ENCODE measurements at regions not wholly inside any gene's neighbourhood (a gene's known extent, or its start where the extent isn't known, plus 50 kb on each side); places are given as distances from the start of the nearest gene placed in this dataset.

DNA sequence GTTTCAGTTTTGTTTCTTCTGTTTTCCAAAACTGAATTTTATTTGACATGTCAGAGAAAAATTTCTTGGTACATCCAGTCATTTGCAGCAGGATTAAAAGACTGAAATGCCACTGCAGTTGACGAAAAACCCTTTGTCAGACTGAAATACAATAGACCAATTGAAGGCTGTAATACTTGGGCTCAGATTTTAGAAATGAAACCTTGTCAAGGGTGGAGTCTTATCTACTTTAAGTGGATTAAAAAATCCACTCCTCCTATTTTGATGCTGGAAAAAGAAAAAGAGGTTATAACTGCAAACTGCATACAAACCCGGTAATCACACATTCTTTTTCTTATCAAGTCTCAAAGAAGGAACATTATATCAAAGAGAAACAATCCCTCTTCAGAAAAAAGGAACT lies 80.2 kb upstream of the NEUROD1 start:
- Histone ChIP-seq H3K9me3 (no peaks in the 10 kb centered on the region), H3K4me1 (no peaks in the 10 kb centered on the region), H3K27ac (no peak overlapping the region), H3K4me2 (no peak overlapping the region), H3K4me3 (no peak overlapping the region)
- WGBS (ENCODE audit: missing lambda C conversion rate), result 74% methylated on average over 2 of the region's 2 CpGs
- ChIA-PET POLR2A (no interaction called here), CTCF (interaction anchor here (1.5 kb wide), 1 partner anchor 18 kb away, joined by 3 read pairs; no protein-coding TSS in a partner anchor)
- TF ChIP-seq HOXB13 (CRISPR knock-in tag; IDR thresholded peaks at IDR 0.05; ENCODE audit: low read depth) (no peak), POLR2AphosphoS2 (conservative IDR thresholded peaks at IDR 0.05; ENCODE audit: low read length) (no peak), POLR2A (IDR thresholded peaks at IDR 0.05; ENCODE audit: low read length) (no peak), KDM1A (IDR thresholded peaks at IDR 0.05; ENCODE audit: low read depth) (no peak), NR3C1 (IDR thresholded peaks at IDR 0.05) (no peak), FOXS1 (CRISPR knock-in tag; IDR thresholded peaks at IDR 0.05) (no peak), HDAC2 (IDR thresholded peaks at IDR 0.05) (no peak), FOSL2 (IDR thresholded peaks at IDR 0.05) (no peak), FOSL2 (CRISPR knock-in tag; IDR thresholded peaks at IDR 0.05) (no peak), CBX2 (IDR thresholded peaks at IDR 0.05; ENCODE audit: borderline replicate concordance, low read depth) (no peak), ZSCAN20 (CRISPR knock-in tag; IDR thresholded peaks at IDR 0.05) (no peak), CBX8 (IDR thresholded peaks at IDR 0.05) (no peak), PHF8 (IDR thresholded peaks at IDR 0.05; ENCODE audit: borderline replicate concordance, low read depth) (no peak)
- TF ChIP-seq, protein P1, sequence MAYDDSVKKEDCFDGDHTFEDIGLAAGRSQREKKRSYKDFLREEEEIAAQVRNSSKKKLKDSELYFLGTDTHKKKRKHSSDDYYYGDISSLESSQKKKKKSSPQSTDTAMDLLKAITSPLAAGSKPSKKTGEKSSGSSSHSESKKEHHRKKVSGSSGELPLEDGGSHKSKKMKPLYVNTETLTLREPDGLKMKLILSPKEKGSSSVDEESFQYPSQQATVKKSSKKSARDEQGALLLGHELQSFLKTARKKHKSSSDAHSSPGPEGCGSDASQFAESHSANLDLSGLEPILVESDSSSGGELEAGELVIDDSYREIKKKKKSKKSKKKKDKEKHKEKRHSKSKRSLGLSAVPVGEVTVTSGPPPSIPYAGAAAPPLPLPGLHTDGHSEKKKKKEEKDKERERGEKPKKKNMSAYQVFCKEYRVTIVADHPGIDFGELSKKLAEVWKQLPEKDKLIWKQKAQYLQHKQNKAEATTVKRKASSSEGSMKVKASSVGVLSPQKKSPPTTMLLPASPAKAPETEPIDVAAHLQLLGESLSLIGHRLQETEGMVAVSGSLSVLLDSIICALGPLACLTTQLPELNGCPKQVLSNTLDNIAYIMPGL (CRISPR knock-in tag; IDR thresholded peaks at IDR 0.05; ENCODE audit: borderline replicate concordance), result no peak
- FAIRE-seq (no peak), DNase-seq (ENCODE audit: low read depth in 1 of 2, low spot score in 1 of 2) (no peak), ATAC-seq (no peak)

- TF ChIP-seq RFX5 (IDR thresholded peaks at IDR 0.05) (no peak), PHF8 (IDR thresholded peaks at IDR 0.05; ENCODE audit: borderline replicate concordance, low read depth) (no peak), CEBPB (IDR thresholded peaks at IDR 0.05) (no peak), FOSB (CRISPR knock-in tag; IDR thresholded peaks at IDR 0.05) (no peak), EHF (CRISPR knock-in tag; IDR thresholded peaks at IDR 0.05) (no peak), ZC3H11A (IDR thresholded peaks at IDR 0.05) (no peak), KDM1A (IDR thresholded peaks at IDR 0.05; ENCODE audit: low read depth) (no peak), ZFP36 (IDR thresholded peaks at IDR 0.05; ENCODE audit: borderline replicate concordance, partially characterized antibody) (no peak)
- H3K27ac ChIP-seq, result no peak overlapping the region
- no peaks in the 10 kb centered on the region for H3K9me3 ChIP-seq
- FAIRE-seq (no peak), ATAC-seq (no peak), DNase-seq (ENCODE audit: low read depth in 1 of 2, low spot score in 1 of 2) (no peak)
- H3K4me3 ChIP-seq, result no peak overlapping the region
- H3K4me1 ChIP-seq, result no peaks in the 10 kb centered on the region
- WGBS (ENCODE audit: missing lambda C conversion rate), result 66% methylated on average over 2 of the region's 2 CpGs
- ChIA-PET POLR2A (no interaction called here), CTCF (no interaction called here)
- no peak overlapping the region for H3K4me2 ChIP-seq
Measured at GRCh38 chr2:181761175-181761574, 80.9 kb upstream of the NEUROD1 start.

DNA sequence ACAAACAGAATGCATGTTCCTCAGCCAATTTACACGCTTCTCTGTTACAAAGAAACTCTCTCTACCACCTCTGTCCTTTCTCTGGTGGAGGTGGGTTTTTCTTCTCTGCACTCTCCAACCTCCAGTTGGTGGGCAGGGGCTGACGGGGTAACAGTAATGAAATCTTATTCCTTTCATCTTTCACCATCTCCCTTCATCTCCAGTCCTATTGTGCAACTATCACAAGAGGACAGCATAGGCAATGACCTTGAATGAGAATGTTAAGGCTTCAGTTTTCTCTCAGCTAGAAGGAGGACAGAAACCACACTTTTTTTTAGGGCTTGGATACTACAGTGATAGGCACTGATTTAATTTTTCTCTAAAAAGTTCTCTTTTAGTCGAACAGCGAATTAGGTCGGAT lies 81.7 kb upstream of the NEUROD1 start:
- Histone ChIP-seq H3K4me1 (no peaks in the 10 kb centered on the region), H3K4me2 (no peak overlapping the region), H3K27ac (no peak overlapping the region), H3K4me3 (no peak overlapping the region), H3K9me3 (no peaks in the 10 kb centered on the region)
- ChIA-PET POLR2A (no interaction called here), CTCF (interaction anchor here (0.6 kb wide), 1 partner anchor 19 kb away, joined by 3 read pairs; no protein-coding TSS in a partner anchor)
- no peak for ATAC-seq
- TF ChIP-seq POLR2AphosphoS2 (conservative IDR thresholded peaks at IDR 0.05; ENCODE audit: low read length) (no peak), EHF (CRISPR knock-in tag; IDR thresholded peaks at IDR 0.05) (no peak), REST (IDR thresholded peaks at IDR 0.05) (no peak)
- no peak for FAIRE-seq
- DNase-seq (ENCODE audit: low read depth in 1 of 2, low spot score in 1 of 2), result no peak
- 86% methylated on average over 5 of the region's 5 CpGs for WGBS (ENCODE audit: missing lambda C conversion rate)
